HG02798 (cell line): ENCODE measurements at regions not wholly inside any gene's neighbourhood (a gene's known extent, or its start where the extent isn't known, plus 50 kb on each side); places are given as distances from the start of the nearest gene placed in this dataset.
A peak's percentile ranks its signal among the peaks of the same experiment; 100 is the strongest.

Experiments used
- ATAC-seq: cut with Tn5 transposase; IDR thresholded peaks from one replicate; pipeline ENCODE4 v1.9.1; 2021; ENCODE audit warnings: mild to moderate bottlenecking; ENCODE audit not compliant: unreplicated experiment, poor library complexity

GRCh38 chr4:30268370-30268769 lies 451.8 kb upstream of the PCDH7 start:
- no peak for ATAC-seq

- no peak for ATAC-seq
Observed at GRCh38 chr4:30269850-30270249, 450.3 kb upstream of the PCDH7 start.

- no peak for ATAC-seq
Observed at GRCh38 chr4:30281986-30282385, 438.2 kb upstream of the PCDH7 start.

GRCh38 chr4:30283336-30283735 lies 436.8 kb upstream of the PCDH7 start:
- ATAC-seq = no peak

GRCh38 chr4:30294295-30294694 lies 425.9 kb upstream of the PCDH7 start:
- ATAC-seq = no peak

- ATAC-seq = no peak
Observed at GRCh38 chr4:30295652-30296051, 424.5 kb upstream of the PCDH7 start.

- no peak for ATAC-seq
Observed at GRCh38 chr4:30314001-30314400, 406.2 kb upstream of the PCDH7 start.

- no peak for ATAC-seq
Observed at GRCh38 chr4:30330894-30331652, 389.1 kb upstream of the PCDH7 start.

- no peak for ATAC-seq
Observed at GRCh38 chr4:30341731-30342130, 378.4 kb upstream of the PCDH7 start.

GRCh38 chr4:30350288-30350687 lies 369.9 kb upstream of the PCDH7 start:
- no peak for ATAC-seq

GRCh38 chr4:30354605-30355004 lies 365.6 kb upstream of the PCDH7 start:
- ATAC-seq = no peak

- no peak for ATAC-seq
Observed at GRCh38 chr4:30362436-30362835, 357.7 kb upstream of the PCDH7 start.

- no peak for ATAC-seq
Observed at GRCh38 chr4:30370105-30370504, 350.1 kb upstream of the PCDH7 start.

GRCh38 chr4:30380404-30380998 lies 339.7 kb upstream of the PCDH7 start:
- peak; percentile 97 for ATAC-seq

GRCh38 chr4:30385650-30386049 lies 334.5 kb upstream of the PCDH7 start:
- ATAC-seq = no peak

- no peak for ATAC-seq
Observed at GRCh38 chr4:30386266-30386895, 333.8 kb upstream of the PCDH7 start.

- no peak for ATAC-seq
Observed at GRCh38 chr4:30395902-30396301, 324.3 kb upstream of the PCDH7 start.

- no peak for ATAC-seq
Observed at GRCh38 chr4:30396772-30397475, 323.2 kb upstream of the PCDH7 start.

GRCh38 chr4:30399476-30399875 lies 320.7 kb upstream of the PCDH7 start:
- ATAC-seq = no peak

GRCh38 chr4:30402276-30402675 lies 317.9 kb upstream of the PCDH7 start:
- ATAC-seq = no peak

- no peak for ATAC-seq
Observed at GRCh38 chr4:30413915-30414314, 306.3 kb upstream of the PCDH7 start.
